ENCODE measurements at regions not wholly inside any gene's neighbourhood (a gene's known extent, or its start where the extent isn't known, plus 50 kb on each side); places are given as distances from the start of the nearest gene placed in this dataset.
A peak's percentile ranks its signal among the peaks of the same experiment; 100 is the strongest.

DNA sequence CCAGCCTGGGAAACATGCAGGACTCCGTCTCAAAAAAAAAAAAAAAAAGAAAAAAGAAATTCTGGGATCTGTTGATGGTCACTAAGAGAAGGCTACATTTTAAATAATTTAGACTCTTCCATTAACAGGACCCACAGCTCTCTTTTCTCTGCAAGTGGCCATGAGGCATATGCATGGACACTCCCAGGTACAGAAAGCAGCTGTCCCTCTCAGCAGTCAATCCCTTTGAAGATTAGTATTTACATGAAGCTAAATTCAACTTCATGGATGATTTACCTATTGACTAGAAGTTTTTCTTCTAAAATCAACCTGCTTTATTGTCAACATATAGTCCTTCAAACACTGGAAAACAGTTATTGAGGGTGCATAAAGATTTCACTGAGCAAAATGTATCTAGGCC is 139.9 kb downstream of the CPEB2 start:
- Histone ChIP-seq H3K27me3 (no peaks in the 10 kb centered on the region), H3K36me3 (no peaks in the 10 kb centered on the region), H3K4me3 (no peak overlapping the region), H3K27ac (no peak overlapping the region), H3K4me1 (peaks cover 0 to 19% (median 10%) of the 10 kb centered on the region in 9 donors), H3K9me3 (peaks cover 0 to under 1% (median 0%) of the 10 kb centered on the region in 11 donors)
- intact Hi-C loops (cut with DNase I): loop anchor here in 5 of 10 donors (10.0 kb wide), 3 partner anchors 137 to 297 kb away; partner anchors contain the start of gene CPEB2 (in 4 of the 5)
- TF ChIP-seq CTCF (IDR thresholded peaks at IDR 0.05): no peak
- WGBS, 2 donors: 50 to 100% methylated on average over 1 of the region's 1 CpG
- DNase-seq (no peak), ATAC-seq (no peak)

DNA sequence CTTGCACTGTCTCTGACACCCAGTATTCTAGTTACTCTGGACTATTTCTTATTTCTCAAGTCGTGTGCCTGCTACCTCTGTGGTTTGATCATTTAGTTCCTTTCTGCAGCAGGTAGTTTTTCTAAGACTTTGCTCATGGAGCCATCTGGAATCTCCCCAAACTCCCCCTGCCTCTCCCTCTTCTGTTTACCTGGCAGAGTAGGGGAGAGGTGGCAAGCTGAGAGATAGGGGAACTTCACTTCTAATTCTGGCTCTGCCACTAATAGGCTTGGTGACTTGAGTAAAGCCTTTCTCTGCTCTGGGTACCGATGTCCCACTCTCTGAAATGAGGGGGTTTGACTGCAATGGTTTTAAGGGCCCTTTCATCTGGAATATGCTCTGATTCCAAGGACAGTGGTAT is 141.3 kb downstream of the CPEB2 start:
- H3K9me3 ChIP-seq: no peaks in the 10 kb centered on the region
- H3K27me3 ChIP-seq: no peaks in the 10 kb centered on the region
- no peaks in the 10 kb centered on the region for H3K36me3 ChIP-seq
- H3K27ac ChIP-seq: peak overlapping the region in 1 of 10 donors; percentile 15
- intact Hi-C loops (cut with DNase I): loop anchor here in 5 of 10 donors (10.0 kb wide), 3 partner anchors 139 to 299 kb away; partner anchors contain the start of gene CPEB2 (in 4 of the 5)
- H3K4me3 ChIP-seq: no peak overlapping the region
- peaks cover 0 to 33% (median 19%) of the 10 kb centered on the region in 9 donors for H3K4me1 ChIP-seq
- 61 to 67% methylated on average over 2 of the region's 2 CpGs for WGBS, 2 donors
- no peak for DNase-seq
- no peak for TF ChIP-seq CTCF (IDR thresholded peaks at IDR 0.05)
- ATAC-seq: no peak

DNA sequence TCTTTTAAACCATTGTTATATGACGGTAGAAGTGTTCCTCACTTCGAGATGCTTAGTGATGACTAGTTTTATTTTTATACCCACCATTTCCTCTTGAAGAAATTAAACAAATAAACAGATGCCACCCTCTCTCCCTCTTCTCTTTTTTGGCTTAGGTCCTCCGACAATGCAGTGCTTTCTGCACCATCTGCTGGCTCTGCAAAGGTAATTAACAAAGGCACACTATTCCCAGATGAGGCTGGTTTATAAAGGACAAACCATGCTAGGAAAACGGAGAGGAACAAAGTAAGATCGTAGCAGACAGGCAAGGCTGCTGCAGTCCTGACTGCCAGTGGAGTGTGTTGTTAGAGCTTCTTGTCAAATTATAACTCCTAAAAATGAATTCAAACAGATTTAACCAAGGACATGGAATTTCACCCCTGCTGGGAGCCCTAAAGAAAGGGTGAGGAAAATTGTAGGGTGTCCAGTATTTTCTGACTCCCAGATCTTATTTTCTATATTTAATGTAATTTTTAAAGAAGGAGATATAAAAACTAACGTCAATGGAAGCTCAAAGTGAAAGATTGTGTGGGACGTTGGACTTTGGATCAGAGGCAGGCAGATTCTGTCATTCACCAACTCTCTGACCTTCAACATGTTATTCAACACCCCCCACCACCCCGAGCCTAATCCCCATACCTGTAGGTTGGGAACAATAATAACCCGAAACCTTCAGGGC is 142.1 kb downstream of the CPEB2 start:
- 41 to 47% methylated on average over 9 of the region's 9 CpGs for WGBS, 2 donors

GRCh38 chr4:15144967-15145295 is 142.7 kb downstream of the CPEB2 start:
- no peak for TF ChIP-seq CTCF (IDR thresholded peaks at IDR 0.05)
- Histone ChIP-seq H3K9me3 (no peaks in the 10 kb centered on the region), H3K4me3 (no peak overlapping the region), H3K4me1 (peaks cover 6 to 47% (median 32%) of the 10 kb centered on the region in 9 donors), H3K27ac (peak overlapping the region in 1 of 10 donors; percentile 49), H3K27me3 (no peaks in the 10 kb centered on the region), H3K36me3 (no peaks in the 10 kb centered on the region)
- 88 to 92% methylated on average over 7 of the region's 7 CpGs for WGBS, 2 donors
- intact Hi-C loops (cut with DNase I): loop anchor here in 6 of 10 donors (5.0 to 10.0 kb wide), 4 partner anchors 138 to 300 kb away; partner anchors contain the start of gene CPEB2 (in 4 of the 6)
- no peak for DNase-seq
- no peak for ATAC-seq

More for the DNA sequence above, 142.1 kb downstream of the CPEB2 start:
- peak in 6 of 8 donors; percentile 14 to 61 (median 46) for ATAC-seq
- Histone ChIP-seq H3K9me3 (no peaks in the 10 kb centered on the region), H3K27ac (peak overlapping the region in 4 of 10 donors; percentile 15 to 49 (median 40)), H3K4me1 (peaks cover 4 to 41% (median 27%) of the 10 kb centered on the region in 9 donors), H3K27me3 (no peaks in the 10 kb centered on the region), H3K36me3 (no peaks in the 10 kb centered on the region), H3K4me3 (no peak overlapping the region)
- peak in 5 of 9 donors; percentile 9 to 41 (median 36) for TF ChIP-seq CTCF (IDR thresholded peaks at IDR 0.05)
- intact Hi-C loops (cut with DNase I): loop anchor here in 5 of 10 donors (10.0 kb wide), 3 partner anchors 140 to 300 kb away; partner anchors contain the start of gene CPEB2 (in 4 of the 5)
- DNase-seq: peak in 1 of 2 donors; percentile 8
